HG03066 (cell line): ENCODE measurements at regions not wholly inside any gene's neighbourhood (a gene's known extent, or its start where the extent isn't known, plus 50 kb on each side); places are given as distances from the start of the nearest gene placed in this dataset.

Source experiments
- ATAC-seq: cut with Tn5 transposase; IDR thresholded peaks from one replicate; pipeline ENCODE4 v1.9.1; 2021; ENCODE audit warnings: low read depth; ENCODE audit not compliant: unreplicated experiment

DNA sequence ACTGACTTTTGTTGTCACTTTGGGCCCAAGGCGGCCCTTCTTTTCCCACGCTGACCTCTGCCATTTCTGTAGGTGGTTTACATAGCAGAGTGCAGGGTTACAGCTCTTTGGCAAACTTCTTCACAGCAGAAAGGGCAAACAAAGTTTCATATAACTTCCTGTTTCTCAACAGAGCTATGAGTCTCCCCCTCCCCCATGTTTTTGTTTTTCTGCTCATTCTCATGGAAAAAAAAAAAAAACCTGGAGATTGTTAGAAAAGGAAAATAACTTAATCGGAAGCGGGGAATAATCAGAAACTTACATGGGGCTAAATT lies 342.0 kb upstream of the NR2F2 start:
- ATAC-seq: no peak

DNA sequence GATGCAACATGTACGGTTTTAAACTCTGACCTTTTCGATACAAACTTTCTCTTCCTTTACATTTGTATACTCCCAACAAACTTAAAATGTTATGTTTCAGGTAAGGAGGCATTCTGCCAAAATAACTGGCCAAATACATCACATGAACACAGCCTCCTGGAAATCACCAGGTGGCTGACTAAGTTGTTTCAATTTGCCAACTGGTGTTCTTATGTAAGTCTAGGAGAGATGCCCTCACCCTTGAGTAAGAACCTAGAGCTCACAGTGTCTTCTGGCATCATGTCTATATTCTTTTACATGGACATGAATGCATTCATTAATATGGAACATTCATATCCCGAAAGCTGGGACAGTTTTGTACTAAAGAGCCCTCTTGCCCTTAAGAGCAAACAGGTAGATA lies 341.1 kb upstream of the NR2F2 start:
- ATAC-seq: no peak

DNA sequence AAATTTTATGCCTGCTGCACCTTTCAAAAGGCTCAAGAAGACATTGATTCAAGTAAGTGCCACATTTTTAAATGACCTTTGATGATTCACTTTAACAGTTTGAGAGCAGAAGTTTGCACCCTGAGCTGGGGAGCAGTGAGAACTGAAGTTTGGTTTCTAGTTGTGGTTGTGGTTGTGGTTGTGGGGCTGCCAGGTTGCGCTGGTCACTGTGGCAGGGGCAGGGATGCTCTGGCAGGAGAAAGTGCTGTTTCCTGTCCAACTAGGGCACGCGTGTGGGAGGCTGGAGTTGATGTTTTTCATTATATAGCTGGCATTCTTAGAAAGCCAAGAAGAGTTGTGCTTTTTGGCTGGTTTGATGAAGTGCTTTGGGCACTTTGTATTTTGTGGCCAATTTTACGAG lies 339.7 kb upstream of the NR2F2 start:
- ATAC-seq: no peak

DNA sequence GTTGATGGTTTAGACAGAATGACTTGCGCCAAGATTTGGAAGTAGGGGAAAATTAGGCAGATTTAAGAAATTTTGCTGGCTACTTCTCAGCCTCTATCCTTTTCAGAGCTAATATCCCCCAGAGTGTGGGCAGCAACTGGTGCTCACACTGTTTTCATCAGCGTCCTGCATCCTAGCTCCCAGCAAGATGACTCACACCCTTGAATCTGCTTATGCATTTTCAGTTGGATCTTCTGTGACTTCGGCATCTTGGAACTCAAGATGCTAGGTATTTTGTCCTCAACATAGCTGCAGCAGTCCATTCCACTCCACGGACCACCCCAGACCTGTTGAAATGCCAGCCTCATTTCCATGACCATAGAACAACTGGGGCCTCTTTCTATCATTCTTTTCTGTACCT lies 336.1 kb upstream of the NR2F2 start:
- ATAC-seq: no peak

GRCh38 chr15:95995375-95996168 lies 334.9 kb upstream of the NR2F2 start:
- ATAC-seq: no peak

- no peak for ATAC-seq
These were observed 334.0 kb upstream of the NR2F2 start for GRCh38 chr15:95996494-95996893.

- ATAC-seq: no peak
These were observed 331.6 kb upstream of the NR2F2 start for GRCh38 chr15:95998935-95999334.

- ATAC-seq: no peak
These were observed 327.3 kb upstream of the NR2F2 start for GRCh38 chr15:96002890-96003859.

DNA sequence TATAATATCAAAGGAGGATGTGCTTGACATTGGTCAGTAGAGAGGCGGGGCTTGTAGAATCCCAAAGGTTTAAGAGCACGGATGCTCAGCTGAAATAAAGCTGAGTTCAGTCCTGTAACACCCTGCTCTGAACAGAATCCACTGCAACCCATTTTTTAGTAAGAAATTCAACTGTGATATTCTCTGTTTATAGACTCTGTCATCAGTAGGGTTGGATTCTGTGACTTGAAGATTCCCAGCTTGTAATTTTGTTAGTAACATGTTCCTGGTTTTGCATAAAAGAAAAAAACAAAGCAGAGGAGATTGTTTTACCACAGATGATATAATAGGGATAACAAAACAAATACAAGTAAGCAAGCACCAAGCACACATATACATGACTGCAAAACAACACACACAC lies 324.6 kb upstream of the NR2F2 start:
- no peak for ATAC-seq

DNA sequence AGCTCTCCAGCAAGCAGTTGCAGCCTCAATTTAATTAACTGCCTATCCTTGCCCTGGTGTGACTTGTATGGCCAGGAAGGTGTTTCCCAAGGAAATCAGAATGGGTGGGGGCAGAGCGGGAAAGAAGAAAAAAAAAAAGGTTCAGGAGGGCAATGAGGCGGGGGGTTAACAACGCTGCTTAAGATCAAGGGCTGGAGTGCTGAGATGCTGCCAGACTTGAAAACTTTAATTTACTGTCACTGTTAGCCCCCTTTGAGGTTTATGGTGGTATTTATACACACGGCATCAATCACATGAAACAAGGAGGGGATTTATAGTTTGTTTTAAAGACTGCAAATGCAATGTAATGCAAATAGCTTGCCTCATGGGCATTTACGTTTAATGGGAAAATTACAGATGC lies 319.4 kb upstream of the NR2F2 start:
- no peak for ATAC-seq

DNA sequence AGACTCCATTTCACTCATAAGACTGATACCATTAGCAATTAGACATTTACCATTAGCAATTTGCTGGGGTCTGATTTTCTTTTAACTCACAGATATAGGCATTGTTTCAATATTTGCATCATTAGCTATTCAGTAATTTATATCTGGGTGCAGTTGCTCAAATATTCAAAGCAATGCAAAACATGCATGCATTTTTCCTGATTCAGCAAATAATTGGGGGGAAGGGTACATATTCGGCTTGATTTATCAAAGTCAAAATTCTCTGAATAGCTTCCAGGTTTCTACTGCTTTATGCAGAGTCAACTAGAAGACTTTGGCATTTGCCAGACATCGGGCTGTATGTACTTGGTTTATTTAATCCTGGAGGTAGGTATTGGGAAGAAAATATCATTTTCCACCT lies 315.6 kb upstream of the NR2F2 start:
- ATAC-seq: no peak

- no peak for ATAC-seq
These were observed 311.4 kb upstream of the NR2F2 start for GRCh38 chr15:96019114-96019513.

DNA sequence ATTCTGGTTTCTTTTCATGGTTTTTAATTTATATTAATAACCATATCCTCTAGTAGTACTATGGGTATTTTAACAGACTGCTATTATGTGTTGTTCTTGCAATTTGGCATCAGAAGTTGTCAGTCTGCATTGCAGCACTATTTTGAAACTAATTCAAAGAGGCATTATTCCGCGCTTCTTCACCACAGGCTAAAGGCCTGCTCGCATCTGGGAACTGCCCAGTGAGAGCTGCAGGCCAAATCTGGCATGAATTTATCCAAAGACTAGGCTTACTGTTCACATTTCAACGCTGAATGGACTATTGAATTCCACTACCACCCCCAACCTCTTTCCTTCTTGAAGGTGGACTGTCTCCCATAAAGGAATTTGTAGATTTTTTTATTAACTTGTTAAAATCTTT lies 310.4 kb upstream of the NR2F2 start:
- no peak for ATAC-seq

- no peak for ATAC-seq
These were observed 309.7 kb upstream of the NR2F2 start for GRCh38 chr15:96020797-96021196.

GRCh38 chr15:96023081-96023480 lies 307.4 kb upstream of the NR2F2 start:
- no peak for ATAC-seq

GRCh38 chr15:96027501-96027900 lies 303.0 kb upstream of the NR2F2 start:
- no peak for ATAC-seq

- no peak for ATAC-seq
These were observed 301.9 kb upstream of the NR2F2 start for GRCh38 chr15:96028620-96029019.

GRCh38 chr15:96029172-96029571 lies 301.3 kb upstream of the NR2F2 start:
- ATAC-seq: no peak

DNA sequence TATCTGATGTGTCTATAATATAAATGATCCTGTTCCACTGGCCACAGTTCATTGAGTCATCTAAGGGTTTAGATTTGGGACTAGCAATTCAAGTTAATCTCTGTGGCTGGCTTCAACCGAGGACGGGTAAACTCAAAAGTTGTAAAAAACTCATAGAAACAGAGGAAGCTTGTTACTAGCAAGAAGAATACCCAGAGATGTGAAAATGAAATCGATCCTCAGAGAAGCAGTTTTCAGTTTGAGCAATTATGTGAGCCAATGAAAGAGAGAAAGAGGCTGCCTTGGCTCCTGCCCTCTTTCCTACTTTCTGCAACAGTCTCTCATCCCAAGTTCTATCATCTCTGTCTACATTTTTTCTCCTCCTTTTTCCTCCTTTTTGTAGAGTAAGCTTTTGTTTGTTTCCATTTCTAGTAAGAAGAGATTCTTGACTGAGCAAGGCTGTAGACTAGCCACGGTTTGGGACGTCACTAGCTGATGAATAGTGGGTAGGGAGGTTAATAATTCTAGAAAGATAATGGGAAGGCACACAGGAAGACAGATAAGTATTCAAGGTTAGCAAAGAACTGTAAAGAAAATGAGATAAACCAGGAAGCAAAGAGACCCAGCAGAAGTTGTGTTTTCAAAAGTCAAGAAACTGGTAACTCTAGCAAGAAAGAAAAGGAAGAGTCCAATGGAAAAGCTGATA lies 298.9 kb upstream of the NR2F2 start:
- no peak for ATAC-seq

GRCh38 chr15:96035091-96035490 lies 295.4 kb upstream of the NR2F2 start:
- no peak for ATAC-seq

DNA sequence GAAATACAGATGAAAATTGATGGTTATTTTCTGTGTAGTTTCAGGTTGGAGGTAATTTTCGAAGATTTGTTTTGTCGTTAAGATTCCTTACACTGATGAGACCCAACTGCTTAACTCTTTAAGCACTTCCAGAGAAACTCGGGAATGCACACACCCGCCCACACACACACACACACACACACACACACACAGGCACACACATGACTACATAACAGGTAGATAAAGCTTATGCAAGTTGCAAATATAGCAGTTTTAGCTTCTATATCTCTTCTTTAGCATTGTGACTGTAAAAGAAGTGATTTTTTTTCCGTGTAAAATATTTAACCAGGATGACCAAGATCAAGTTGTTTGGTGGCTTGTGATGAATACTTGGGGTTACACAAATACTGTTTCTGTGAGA lies 294.9 kb upstream of the NR2F2 start:
- ATAC-seq: no peak
